ENCODE measurements at regions not wholly inside any gene's neighbourhood (a gene's known extent, or its start where the extent isn't known, plus 50 kb on each side); places are given as distances from the start of the nearest gene placed in this dataset.

DNA sequence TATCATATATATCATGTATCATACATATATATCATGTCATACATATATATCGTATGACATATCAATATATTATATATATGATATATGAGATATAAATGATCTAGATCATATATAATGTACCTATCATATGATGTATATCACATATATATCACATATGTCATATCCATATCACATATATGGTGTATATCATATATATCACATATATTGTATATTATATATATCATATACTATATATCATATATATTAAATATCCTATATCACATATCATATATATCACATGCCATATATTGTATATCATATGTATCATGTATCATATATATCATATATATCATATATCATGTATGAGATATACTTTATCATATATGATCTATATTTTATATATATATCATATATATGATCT is 355.9 kb upstream of the RBFOX1 start:
- Histone ChIP-seq H3K9me3 (ENCODE audit: control insufficient read depth in 1 of 2, insufficient read depth in 1 of 2, low read depth in 1 of 2, low read length in 2 of 2) (no peaks in the 10 kb centered on the region), H3K27me3 (ENCODE audit: insufficient read depth, low read length) (no peaks in the 10 kb centered on the region), H3K36me3 (ENCODE audit: control insufficient read depth in 1 of 2, insufficient read depth in 2 of 2, low read length in 2 of 2) (no peaks in the 10 kb centered on the region), H3K4me2 (ENCODE audit: low read length) (no peak overlapping the region), H4K20me1 (ENCODE audit: insufficient read depth) (no peaks in the 10 kb centered on the region), H3K4me3 (replicated peaks in 1 of 2; ENCODE audit: low read depth in 1 of 2, low read length in 2 of 2) (no peak overlapping the region), H3K4me1 (ENCODE audit: control insufficient read depth in 1 of 2, insufficient read depth in 2 of 2, low read length in 2 of 2) (no peaks in the 10 kb centered on the region), H3K9ac (ENCODE audit: low read length) (no peak overlapping the region), H3K9me2 (ENCODE audit: insufficient read depth) (no peaks in the 10 kb centered on the region), H3K79me2 (ENCODE audit: insufficient read depth, low read length) (no peaks in the 10 kb centered on the region), H3K27ac (ENCODE audit: low read depth, low read length) (no peak overlapping the region), H2AFZ (ENCODE audit: low read depth, low read length, poor library complexity, severe bottlenecking) (no peak overlapping the region)
- DNase-seq (ENCODE audit: low read depth, low spot score): no peak
- POLR2A ChIA-PET: no interaction called here
- ATAC-seq: no peak
- CTCF ChIA-PET: no interaction called here
- BruUV-seq (replicated peaks): no TSS peak
- intact Hi-C loops (cut with micrococcal nuclease): no loop called here
- TF ChIP-seq MAX (IDR thresholded peaks at IDR 0.05) (no peak), ELF1 (IDR thresholded peaks at IDR 0.05; ENCODE audit: borderline replicate concordance, low read depth) (no peak), ZBTB33 (IDR thresholded peaks at IDR 0.05; ENCODE audit: extremely low read depth, insufficient replicate concordance, low read length) (no peak), CBX3 (IDR thresholded peaks at IDR 0.05; ENCODE audit: low read depth) (no peak), SIN3A (IDR thresholded peaks at IDR 0.05; ENCODE audit: low read depth) (no peak), YY1 (IDR thresholded peaks at IDR 0.05; ENCODE audit: extremely low read depth, insufficient replicate concordance, low read depth, low read length) (no peak), SP1 (IDR thresholded peaks at IDR 0.05; ENCODE audit: low read depth) (no peak), EZH2 (IDR thresholded peaks at IDR 0.05) (no peak)
- RAD21 ChIA-PET (ENCODE audit: low non-redundant PET in 1 of 2, low total read pairs in 2 of 2, uncharacterized antibody in 2 of 2, unreplicated experiment in 2 of 2): no interaction called here
